K562 (cell line): ENCODE measurements at regions not wholly inside any gene's neighbourhood (a gene's known extent, or its start where the extent isn't known, plus 50 kb on each side); places are given as distances from the start of the nearest gene placed in this dataset.

Experiments used
- GATA2 ChIP-seq: sonication (generic); formaldehyde crosslinking; IDR thresholded peaks from 2 replicates; pipeline ENCODE4 v1.4.0; 2020; ENCODE audit warnings: mild to moderate bottlenecking, missing genetic modification reagents
- PPARD ChIP-seq: fragments of 250-450 bp; sonication (Bioruptor Pico); IDR thresholded peaks from 2 replicates; pipeline ENCODE4 v1.8.0; 2022; ENCODE audit warnings: inconsistent platforms, mild to moderate bottlenecking, moderate library complexity
- RCOR1 ChIP-seq, 2 experiments: IDR thresholded peaks; 2 replicates each; pipeline ENCODE4 v1.6.1; 2012; ENCODE audit warnings: low read depth in 2 of 2, low read length in 2 of 2, borderline replicate concordance in 1 of 2, improper control_type of control experiment in 1 of 2
- TAF15 ChIP-seq: fragments of 200-400 bp; formaldehyde crosslinking; IDR thresholded peaks from 2 replicates; pipeline ENCODE4 v1.6.1; 2017; ENCODE audit warnings: mild to moderate bottlenecking, low read depth, low read length, moderate library complexity
- ZFPM2 ChIP-seq: fragments of 250-450 bp; sonication (Bioruptor Pico); IDR thresholded peaks from 2 replicates; pipeline ENCODE4 v1.5.1; 2022; ENCODE audit warnings: mild to moderate bottlenecking
- ZNF12 ChIP-seq: sonication (generic); formaldehyde crosslinking; IDR thresholded peaks from 2 replicates; pipeline ENCODE4 v1.4.0; 2020; ENCODE audit warnings: mild to moderate bottlenecking, missing genetic modification reagents
- ZNF551 ChIP-seq: fragments of 250-450 bp; sonication (Bioruptor Pico); IDR thresholded peaks from 2 replicates; pipeline ENCODE4 v1.5.0; 2021; ENCODE audit warnings: mild to moderate bottlenecking, moderate library complexity
- TF ChIP-seq, protein P1 (sequence below), 2 experiments: IDR thresholded peaks in 1 of 2; conservative IDR thresholded peaks in 1 of 2; 2 replicates each; pipeline ENCODE4 v1.6.1; 2016; ENCODE audit warnings: low read depth in 2 of 2, mild to moderate bottlenecking in 1 of 2, missing compliant biosample characterization in 1 of 2, missing genetic modification characterization in 1 of 2, moderate library complexity in 1 of 2
- TF ChIP-seq, protein P2 (sequence below): sonication (generic); formaldehyde crosslinking; IDR thresholded peaks from 2 replicates; pipeline ENCODE4 v1.8.0; 2022; ENCODE audit warnings: missing genetic modification reagents, mild to moderate bottlenecking, borderline replicate concordance
- TF ChIP-seq, protein P3 (sequence below): fragments of 450-650 bp; conservative IDR thresholded peaks from 2 replicates; pipeline ENCODE4 v1.6.1; 2016; ENCODE audit warnings: missing genetic modification characterization, low read depth, mild to moderate bottlenecking, control low read depth, missing compliant biosample characterization
- TF ChIP-seq, protein P4 (sequence below), 2 experiments: fragments of 450-650 bp in 1 of 2; sonication (generic) in 1 of 2; formaldehyde crosslinking in 1 of 2; IDR thresholded peaks; 2 replicates each; pipeline versions ENCODE4 v1.7.1 to v1.9.0; 2016 to 2022; ENCODE audit warnings: inconsistent platforms in 1 of 2, mild to moderate bottlenecking in 1 of 2, missing genetic modification reagents in 1 of 2

DNA sequence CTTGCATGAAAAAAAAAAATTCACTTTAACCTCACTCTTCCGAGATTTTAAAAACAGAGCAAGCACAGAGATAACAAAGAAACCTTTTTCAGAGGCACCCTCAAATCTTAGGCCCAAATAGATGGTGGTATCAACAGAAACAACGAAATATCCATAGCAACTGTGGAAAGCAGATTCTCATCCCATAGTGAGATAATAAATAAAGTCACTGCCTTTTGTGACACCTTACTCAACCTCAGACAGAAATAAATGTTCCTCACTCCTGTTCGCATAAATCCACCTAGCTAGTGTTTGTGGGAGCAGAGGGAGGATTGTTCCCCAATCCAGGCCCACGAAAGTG, 60.9 kb upstream of the RTN4 start (continued):
- TF ChIP-seq RCOR1 (IDR thresholded peaks at IDR 0.05; ENCODE audit: borderline replicate concordance in 1 of 2, low read depth in 2 of 2, low read length in 2 of 2): 0 out of 4 replicates have a peak, but pooled peaks of 1 of the 2 experiments have one; percentile 5
- TF ChIP-seq TAF15: no peak
- TF ChIP-seq, protein P1, sequence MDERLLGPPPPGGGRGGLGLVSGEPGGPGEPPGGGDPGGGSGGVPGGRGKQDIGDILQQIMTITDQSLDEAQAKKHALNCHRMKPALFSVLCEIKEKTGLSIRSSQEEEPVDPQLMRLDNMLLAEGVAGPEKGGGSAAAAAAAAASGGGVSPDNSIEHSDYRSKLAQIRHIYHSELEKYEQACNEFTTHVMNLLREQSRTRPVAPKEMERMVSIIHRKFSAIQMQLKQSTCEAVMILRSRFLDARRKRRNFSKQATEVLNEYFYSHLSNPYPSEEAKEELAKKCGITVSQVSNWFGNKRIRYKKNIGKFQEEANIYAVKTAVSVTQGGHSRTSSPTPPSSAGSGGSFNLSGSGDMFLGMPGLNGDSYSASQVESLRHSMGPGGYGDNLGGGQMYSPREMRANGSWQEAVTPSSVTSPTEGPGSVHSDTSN (CRISPR knock-in tag; IDR thresholded peaks at IDR 0.05; ENCODE audit: low read depth): no peak
- TF ChIP-seq, protein P1 (tag; conservative IDR thresholded peaks at IDR 0.05; ENCODE audit: low read depth): peak; percentile 51
- TF ChIP-seq ZFPM2 (CRISPR knock-in tag): no peak
- TF ChIP-seq, protein P2, sequence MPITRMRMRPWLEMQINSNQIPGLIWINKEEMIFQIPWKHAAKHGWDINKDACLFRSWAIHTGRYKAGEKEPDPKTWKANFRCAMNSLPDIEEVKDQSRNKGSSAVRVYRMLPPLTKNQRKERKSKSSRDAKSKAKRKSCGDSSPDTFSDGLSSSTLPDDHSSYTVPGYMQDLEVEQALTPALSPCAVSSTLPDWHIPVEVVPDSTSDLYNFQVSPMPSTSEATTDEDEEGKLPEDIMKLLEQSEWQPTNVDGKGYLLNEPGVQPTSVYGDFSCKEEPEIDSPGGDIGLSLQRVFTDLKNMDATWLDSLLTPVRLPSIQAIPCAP (CRISPR knock-in tag): no peak
- no peak for TF ChIP-seq ZNF12
- TF ChIP-seq, protein P3, sequence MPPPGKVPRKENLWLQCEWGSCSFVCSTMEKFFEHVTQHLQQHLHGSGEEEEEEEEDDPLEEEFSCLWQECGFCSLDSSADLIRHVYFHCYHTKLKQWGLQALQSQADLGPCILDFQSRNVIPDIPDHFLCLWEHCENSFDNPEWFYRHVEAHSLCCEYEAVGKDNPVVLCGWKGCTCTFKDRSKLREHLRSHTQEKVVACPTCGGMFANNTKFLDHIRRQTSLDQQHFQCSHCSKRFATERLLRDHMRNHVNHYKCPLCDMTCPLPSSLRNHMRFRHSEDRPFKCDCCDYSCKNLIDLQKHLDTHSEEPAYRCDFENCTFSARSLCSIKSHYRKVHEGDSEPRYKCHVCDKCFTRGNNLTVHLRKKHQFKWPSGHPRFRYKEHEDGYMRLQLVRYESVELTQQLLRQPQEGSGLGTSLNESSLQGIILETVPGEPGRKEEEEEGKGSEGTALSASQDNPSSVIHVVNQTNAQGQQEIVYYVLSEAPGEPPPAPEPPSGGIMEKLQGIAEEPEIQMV (tag): no peak
- no peak for TF ChIP-seq GATA2 (CRISPR knock-in tag)
- TF ChIP-seq, protein P4, sequence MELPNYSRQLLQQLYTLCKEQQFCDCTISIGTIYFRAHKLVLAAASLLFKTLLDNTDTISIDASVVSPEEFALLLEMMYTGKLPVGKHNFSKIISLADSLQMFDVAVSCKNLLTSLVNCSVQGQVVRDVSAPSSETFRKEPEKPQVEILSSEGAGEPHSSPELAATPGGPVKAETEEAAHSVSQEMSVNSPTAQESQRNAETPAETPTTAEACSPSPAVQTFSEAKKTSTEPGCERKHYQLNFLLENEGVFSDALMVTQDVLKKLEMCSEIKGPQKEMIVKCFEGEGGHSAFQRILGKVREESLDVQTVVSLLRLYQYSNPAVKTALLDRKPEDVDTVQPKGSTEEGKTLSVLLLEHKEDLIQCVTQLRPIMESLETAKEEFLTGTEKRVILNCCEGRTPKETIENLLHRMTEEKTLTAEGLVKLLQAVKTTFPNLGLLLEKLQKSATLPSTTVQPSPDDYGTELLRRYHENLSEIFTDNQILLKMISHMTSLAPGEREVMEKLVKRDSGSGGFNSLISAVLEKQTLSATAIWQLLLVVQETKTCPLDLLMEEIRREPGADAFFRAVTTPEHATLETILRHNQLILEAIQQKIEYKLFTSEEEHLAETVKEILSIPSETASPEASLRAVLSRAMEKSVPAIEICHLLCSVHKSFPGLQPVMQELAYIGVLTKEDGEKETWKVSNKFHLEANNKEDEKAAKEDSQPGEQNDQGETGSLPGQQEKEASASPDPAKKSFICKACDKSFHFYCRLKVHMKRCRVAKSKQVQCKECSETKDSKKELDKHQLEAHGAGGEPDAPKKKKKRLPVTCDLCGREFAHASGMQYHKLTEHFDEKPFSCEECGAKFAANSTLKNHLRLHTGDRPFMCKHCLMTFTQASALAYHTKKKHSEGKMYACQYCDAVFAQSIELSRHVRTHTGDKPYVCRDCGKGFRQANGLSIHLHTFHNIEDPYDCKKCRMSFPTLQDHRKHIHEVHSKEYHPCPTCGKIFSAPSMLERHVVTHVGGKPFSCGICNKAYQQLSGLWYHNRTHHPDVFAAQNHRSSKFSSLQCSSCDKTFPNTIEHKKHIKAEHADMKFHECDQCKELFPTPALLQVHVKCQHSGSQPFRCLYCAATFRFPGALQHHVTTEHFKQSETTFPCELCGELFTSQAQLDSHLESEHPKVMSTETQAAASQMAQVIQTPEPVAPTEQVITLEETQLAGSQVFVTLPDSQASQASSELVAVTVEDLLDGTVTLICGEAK (IDR thresholded peaks at IDR 0.05): 0 out of 2 replicates have a peak, but pooled peaks have one; percentile 19
- TF ChIP-seq, protein P4 (CRISPR knock-in tag; IDR thresholded peaks at IDR 0.05): no peak
- no peak for TF ChIP-seq ZNF551 (CRISPR knock-in tag)
- no peak for TF ChIP-seq PPARD (CRISPR knock-in tag)
